Gastroesophageal sphincter (tissue), 3 donors: ENCODE measurements at regions not wholly inside any gene's neighbourhood (a gene's known extent, or its start where the extent isn't known, plus 50 kb on each side); places are given as distances from the start of the nearest gene placed in this dataset.

Source experiments
- EP300 ChIP-seq: sonication (generic); formaldehyde crosslinking; IDR thresholded peaks from one replicate; pipeline ENCODE4 v1.6.1; 2017; ENCODE audit warnings: antibody characterized with exemption, mild to moderate bottlenecking
- POLR2A ChIP-seq, 2 donors: fragments of 450-650 bp; IDR thresholded peaks; one replicate each; pipeline ENCODE4 v1.6.1; 2017; ENCODE audit warnings: antibody characterized with exemption in 2 of 2, mild to moderate bottlenecking in 2 of 2, moderate library complexity in 1 of 2
- POLR2AphosphoS5 ChIP-seq: sonication (generic); formaldehyde crosslinking; IDR thresholded peaks from one replicate; pipeline ENCODE4 v1.6.1; 2017; ENCODE audit warnings: antibody characterized with exemption
- TF ChIP-seq, protein P1 (sequence below), 4 experiments: fragments of 200-600 bp in 2 of 4; fragments of 450-650 bp in 2 of 4; sonication (generic) in 1 of 4; IDR thresholded peaks; one replicate each; pipeline ENCODE4 v1.5.1; 2017 to 2019; ENCODE audit warnings: antibody characterized with exemption in 4 of 4, mild to moderate bottlenecking in 2 of 4, moderate library complexity in 2 of 4

DNA sequence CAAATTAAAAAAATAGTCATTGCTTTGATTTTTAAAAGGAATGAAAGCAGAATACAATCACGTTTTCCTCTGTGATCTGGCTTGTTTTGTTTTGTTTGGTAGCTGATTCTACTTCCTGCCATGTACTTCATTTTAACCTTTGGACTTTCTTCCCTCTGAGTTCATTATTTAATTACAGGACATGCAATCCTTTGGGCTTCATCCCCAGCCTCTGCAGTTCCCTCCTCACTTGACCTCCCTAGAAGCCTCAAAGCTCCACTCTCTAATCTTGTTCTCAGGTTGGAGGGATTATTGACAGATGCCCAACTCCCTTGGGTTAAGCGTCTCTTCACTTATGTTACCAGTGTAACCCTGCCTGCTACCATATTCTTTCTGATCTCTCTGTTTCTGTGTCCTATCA is 967.9 kb upstream of the SEL1L start:
- TF ChIP-seq, protein P1, sequence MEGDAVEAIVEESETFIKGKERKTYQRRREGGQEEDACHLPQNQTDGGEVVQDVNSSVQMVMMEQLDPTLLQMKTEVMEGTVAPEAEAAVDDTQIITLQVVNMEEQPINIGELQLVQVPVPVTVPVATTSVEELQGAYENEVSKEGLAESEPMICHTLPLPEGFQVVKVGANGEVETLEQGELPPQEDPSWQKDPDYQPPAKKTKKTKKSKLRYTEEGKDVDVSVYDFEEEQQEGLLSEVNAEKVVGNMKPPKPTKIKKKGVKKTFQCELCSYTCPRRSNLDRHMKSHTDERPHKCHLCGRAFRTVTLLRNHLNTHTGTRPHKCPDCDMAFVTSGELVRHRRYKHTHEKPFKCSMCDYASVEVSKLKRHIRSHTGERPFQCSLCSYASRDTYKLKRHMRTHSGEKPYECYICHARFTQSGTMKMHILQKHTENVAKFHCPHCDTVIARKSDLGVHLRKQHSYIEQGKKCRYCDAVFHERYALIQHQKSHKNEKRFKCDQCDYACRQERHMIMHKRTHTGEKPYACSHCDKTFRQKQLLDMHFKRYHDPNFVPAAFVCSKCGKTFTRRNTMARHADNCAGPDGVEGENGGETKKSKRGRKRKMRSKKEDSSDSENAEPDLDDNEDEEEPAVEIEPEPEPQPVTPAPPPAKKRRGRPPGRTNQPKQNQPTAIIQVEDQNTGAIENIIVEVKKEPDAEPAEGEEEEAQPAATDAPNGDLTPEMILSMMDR (IDR thresholded peaks at IDR 0.05): no peak
- no peak for TF ChIP-seq POLR2A (IDR thresholded peaks at IDR 0.05)
- TF ChIP-seq POLR2AphosphoS5: no peak
- TF ChIP-seq EP300: no peak
